Right atrium auricular region (tissue), 2 donors: ENCODE measurements at regions not wholly inside any gene's neighbourhood (a gene's known extent, or its start where the extent isn't known, plus 50 kb on each side); places are given as distances from the start of the nearest gene placed in this dataset.

ENCODE experiments used
- DNase-seq: peaks from one replicate; pipeline ENCODE4 v3.0.0-alpha.2; 2019; ENCODE audit warnings: low spot score
- H3K27ac ChIP-seq, 2 donors: fragments of 200-600 bp; sonication (generic); 1 replicate in 1 of 2; 2 replicates in 1 of 2; pipeline ENCODE4 v1.5.1; 2016 to 2019
- H3K27me3 ChIP-seq, 2 donors: fragments of 200-600 bp; sonication (generic); one replicate each; pipeline versions ENCODE4 v1.5.1 to v1.6.0; 2017 to 2019
- H3K36me3 ChIP-seq: fragments of 200-600 bp; sonication (generic); one replicate; pipeline ENCODE4 v1.5.1; 2016
- H3K4me1 ChIP-seq, 2 donors: fragments of 200-600 bp; sonication (generic); one replicate each; pipeline versions ENCODE4 v1.5.1 to v1.6.0; 2017 to 2019
- H3K4me3 ChIP-seq, 2 donors: fragments of 200-600 bp; sonication (generic); 1 replicate in 1 of 2; 2 replicates in 1 of 2; pipeline ENCODE4 v1.5.1; 2017 to 2019; ENCODE audit warnings: mild to moderate bottlenecking in 1 of 2, moderate library complexity in 1 of 2
- H3K9me3 ChIP-seq, 2 donors: fragments of 200-600 bp; sonication (generic); one replicate each; pipeline ENCODE4 v1.5.1; 2019
- TF ChIP-seq, protein P1 (sequence below), 2 donors: fragments of 200-600 bp; sonication (generic); IDR thresholded peaks; one replicate each; pipeline ENCODE4 v1.5.1; 2019; ENCODE audit warnings: antibody characterized with exemption in 2 of 2

DNA sequence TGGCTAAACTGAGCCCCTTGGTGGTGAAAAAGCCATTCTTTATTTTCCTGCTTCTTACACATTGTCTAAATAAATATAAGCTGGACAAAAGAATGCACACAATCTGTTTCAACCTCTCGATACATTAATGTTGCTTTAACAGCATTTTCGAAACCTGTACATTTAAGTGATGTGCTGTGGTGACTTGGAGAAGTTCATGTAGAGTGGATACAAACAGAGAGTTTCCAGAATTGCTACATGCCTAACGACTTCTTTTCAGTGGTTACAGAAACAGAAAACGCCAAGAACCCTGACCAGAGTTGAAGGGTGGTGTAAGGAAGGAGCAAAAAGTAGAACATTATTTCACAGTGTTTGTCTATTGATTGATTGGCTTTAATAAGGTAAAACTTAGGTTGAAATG lies 500.9 kb downstream of the SLC16A7 start:
- Histone ChIP-seq H3K27ac (no peak overlapping the region), H3K36me3 (no peaks in the 10 kb centered on the region), H3K4me1 (no peaks in the 10 kb centered on the region), H3K27me3 (no peaks in the 10 kb centered on the region), H3K9me3 (peaks cover 0 to 15% of the 10 kb centered on the region in 2 donors), H3K4me3 (no peak overlapping the region)
- TF ChIP-seq, protein P1, sequence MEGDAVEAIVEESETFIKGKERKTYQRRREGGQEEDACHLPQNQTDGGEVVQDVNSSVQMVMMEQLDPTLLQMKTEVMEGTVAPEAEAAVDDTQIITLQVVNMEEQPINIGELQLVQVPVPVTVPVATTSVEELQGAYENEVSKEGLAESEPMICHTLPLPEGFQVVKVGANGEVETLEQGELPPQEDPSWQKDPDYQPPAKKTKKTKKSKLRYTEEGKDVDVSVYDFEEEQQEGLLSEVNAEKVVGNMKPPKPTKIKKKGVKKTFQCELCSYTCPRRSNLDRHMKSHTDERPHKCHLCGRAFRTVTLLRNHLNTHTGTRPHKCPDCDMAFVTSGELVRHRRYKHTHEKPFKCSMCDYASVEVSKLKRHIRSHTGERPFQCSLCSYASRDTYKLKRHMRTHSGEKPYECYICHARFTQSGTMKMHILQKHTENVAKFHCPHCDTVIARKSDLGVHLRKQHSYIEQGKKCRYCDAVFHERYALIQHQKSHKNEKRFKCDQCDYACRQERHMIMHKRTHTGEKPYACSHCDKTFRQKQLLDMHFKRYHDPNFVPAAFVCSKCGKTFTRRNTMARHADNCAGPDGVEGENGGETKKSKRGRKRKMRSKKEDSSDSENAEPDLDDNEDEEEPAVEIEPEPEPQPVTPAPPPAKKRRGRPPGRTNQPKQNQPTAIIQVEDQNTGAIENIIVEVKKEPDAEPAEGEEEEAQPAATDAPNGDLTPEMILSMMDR (IDR thresholded peaks at IDR 0.05): no peak
- DNase-seq: no peak

DNA sequence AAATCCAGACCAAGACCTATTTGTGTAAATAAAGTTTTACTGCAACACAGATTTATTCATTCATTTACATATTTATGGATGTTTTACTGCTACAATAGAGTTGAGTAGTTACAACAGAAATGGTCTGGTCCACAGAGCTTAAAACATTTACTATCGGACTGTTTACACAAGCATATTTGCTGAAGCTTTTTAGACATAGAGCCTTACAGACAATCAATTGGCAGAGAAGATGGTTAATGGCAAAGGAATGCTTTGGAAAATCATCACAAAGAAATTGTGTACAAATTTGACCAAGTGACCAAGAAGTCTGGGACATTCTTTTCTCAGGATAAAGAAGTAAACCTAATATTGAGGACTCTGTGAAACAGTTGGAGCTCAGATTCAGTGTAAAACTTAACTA lies 504.3 kb downstream of the SLC16A7 start:
- TF ChIP-seq, protein P1 (IDR thresholded peaks at IDR 0.05): no peak
- Histone ChIP-seq H3K27me3 (no peaks in the 10 kb centered on the region), H3K9me3 (peaks cover 0 to 15% of the 10 kb centered on the region in 2 donors), H3K27ac (no peak overlapping the region), H3K36me3 (no peaks in the 10 kb centered on the region), H3K4me1 (no peaks in the 10 kb centered on the region), H3K4me3 (no peak overlapping the region)
- no peak for DNase-seq

DNA sequence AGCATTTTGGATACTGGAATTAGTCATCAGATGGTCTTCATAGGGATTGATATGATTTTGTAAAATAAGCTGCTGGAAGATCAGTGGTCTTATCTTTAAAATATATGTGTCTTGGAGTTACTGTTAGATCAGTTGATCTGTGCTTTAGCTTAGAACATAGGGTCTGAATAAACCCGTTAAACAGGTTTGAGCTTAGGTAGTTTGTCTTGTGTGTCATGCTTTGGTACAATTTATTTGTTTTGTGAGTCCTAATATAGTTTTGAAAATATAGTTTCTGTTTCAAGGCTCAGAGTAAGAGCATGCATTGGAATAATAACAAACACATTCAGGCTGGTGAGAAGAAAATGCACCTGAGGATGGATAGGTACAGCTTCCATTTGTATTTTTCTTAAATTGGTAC lies 505.0 kb downstream of the SLC16A7 start:
- DNase-seq: no peak
- H3K4me1 ChIP-seq: no peaks in the 10 kb centered on the region
- no peaks in the 10 kb centered on the region for H3K27me3 ChIP-seq
- H3K9me3 ChIP-seq: peaks cover 0 to 15% of the 10 kb centered on the region in 2 donors
- no peak overlapping the region for H3K27ac ChIP-seq
- TF ChIP-seq, protein P1 (IDR thresholded peaks at IDR 0.05): no peak
- H3K36me3 ChIP-seq: no peaks in the 10 kb centered on the region
- H3K4me3 ChIP-seq: no peak overlapping the region

DNA sequence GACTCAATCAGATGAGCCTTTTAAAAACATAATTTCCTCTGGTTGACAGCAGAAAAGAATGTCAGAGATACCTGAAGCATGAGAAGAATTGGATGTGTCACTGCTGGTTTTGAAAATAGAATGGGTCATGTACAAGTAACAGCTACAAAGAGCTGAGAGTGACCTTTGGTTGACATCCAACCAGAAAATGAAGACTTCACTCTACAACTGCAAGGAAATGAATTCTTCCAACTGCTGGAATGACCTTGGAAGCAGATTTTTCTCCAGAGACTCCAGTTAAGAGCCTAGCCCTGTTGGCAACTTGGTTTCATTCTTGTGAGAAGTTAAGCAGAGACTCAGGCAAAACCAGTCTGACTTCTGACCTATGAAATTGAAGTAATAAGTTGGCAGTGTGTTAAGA lies 505.9 kb downstream of the SLC16A7 start:
- DNase-seq: no peak
- Histone ChIP-seq H3K4me3 (no peak overlapping the region), H3K27me3 (no peaks in the 10 kb centered on the region), H3K9me3 (peaks cover 0 to 15% of the 10 kb centered on the region in 2 donors), H3K27ac (no peak overlapping the region), H3K36me3 (no peaks in the 10 kb centered on the region), H3K4me1 (no peaks in the 10 kb centered on the region)
- TF ChIP-seq, protein P1 (IDR thresholded peaks at IDR 0.05): no peak

DNA sequence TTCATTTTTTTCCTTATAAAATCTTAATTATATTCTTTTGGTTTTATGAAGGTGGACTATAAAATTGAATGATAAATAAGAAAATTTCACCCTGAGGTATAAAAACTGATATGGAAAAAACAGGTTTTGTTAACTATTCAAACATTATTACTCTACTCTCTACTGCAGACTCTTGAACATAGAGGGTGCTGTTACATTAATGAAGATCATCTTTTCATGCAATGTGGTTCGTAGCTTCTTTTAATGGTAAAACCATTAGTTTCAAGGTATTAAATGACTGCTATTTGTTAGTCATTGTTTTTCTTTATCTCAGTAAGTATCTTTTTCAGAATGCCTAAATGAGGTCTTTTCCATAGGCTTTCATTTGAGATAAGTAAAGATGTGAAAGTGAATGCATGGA lies 510.4 kb downstream of the SLC16A7 start:
- Histone ChIP-seq H3K27ac (no peak overlapping the region), H3K4me3 (no peak overlapping the region), H3K9me3 (no peaks in the 10 kb centered on the region), H3K27me3 (no peaks in the 10 kb centered on the region), H3K4me1 (no peaks in the 10 kb centered on the region), H3K36me3 (no peaks in the 10 kb centered on the region)
- TF ChIP-seq, protein P1 (IDR thresholded peaks at IDR 0.05): no peak
- DNase-seq: no peak

DNA sequence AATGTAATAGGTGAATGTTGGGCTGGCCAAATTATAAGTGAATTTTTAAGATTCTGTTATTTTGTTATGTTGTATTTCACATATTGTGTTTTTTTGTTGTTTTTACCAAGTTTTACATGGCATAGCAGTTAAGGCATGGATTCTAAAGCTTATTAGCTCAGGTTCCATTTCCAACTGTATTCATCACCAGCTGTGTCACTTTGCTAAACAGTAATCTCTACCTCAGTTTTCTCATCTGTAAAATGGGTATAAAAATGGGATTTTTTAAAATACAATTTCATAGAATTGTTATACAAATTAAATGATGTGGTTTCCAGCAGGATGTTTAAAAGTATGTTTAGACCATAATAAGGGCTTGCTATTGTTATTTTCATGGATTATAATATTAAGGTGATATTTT lies 512.2 kb downstream of the SLC16A7 start:
- Histone ChIP-seq H3K27ac (no peak overlapping the region), H3K4me1 (no peaks in the 10 kb centered on the region)

More for the DNA sequence above, 512.2 kb downstream of the SLC16A7 start:
- no peak for DNase-seq
- TF ChIP-seq, protein P1 (IDR thresholded peaks at IDR 0.05): no peak
- Histone ChIP-seq H3K36me3 (no peaks in the 10 kb centered on the region), H3K4me3 (no peak overlapping the region), H3K27me3 (no peaks in the 10 kb centered on the region), H3K9me3 (no peaks in the 10 kb centered on the region)
